ENCODE measurements at regions not wholly inside any gene's neighbourhood (a gene's known extent, or its start where the extent isn't known, plus 50 kb on each side); places are given as distances from the start of the nearest gene placed in this dataset.

DNA sequence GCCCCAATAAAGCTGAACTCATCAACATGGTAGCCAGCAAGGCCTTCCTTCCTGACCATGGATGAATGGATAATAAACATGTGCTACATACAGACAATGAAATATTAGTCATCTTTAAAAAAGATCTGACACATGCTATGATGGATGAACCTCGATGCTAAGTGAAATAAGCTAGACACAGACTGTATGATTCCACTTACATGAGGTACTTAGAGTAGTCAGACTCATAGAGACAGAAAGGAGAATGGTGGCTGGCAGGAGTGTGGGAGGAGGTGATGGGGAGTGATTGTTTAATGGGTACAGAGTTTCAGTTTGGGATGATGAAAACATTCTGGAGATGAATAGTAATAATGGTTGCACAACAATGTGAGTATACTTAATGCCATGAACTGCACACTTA, 114.1 kb upstream of the SORCS3 start:
- no peak for TF ChIP-seq POLR2A (IDR thresholded peaks at IDR 0.05)
- TF ChIP-seq, protein P1, sequence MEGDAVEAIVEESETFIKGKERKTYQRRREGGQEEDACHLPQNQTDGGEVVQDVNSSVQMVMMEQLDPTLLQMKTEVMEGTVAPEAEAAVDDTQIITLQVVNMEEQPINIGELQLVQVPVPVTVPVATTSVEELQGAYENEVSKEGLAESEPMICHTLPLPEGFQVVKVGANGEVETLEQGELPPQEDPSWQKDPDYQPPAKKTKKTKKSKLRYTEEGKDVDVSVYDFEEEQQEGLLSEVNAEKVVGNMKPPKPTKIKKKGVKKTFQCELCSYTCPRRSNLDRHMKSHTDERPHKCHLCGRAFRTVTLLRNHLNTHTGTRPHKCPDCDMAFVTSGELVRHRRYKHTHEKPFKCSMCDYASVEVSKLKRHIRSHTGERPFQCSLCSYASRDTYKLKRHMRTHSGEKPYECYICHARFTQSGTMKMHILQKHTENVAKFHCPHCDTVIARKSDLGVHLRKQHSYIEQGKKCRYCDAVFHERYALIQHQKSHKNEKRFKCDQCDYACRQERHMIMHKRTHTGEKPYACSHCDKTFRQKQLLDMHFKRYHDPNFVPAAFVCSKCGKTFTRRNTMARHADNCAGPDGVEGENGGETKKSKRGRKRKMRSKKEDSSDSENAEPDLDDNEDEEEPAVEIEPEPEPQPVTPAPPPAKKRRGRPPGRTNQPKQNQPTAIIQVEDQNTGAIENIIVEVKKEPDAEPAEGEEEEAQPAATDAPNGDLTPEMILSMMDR (IDR thresholded peaks at IDR 0.05), result no peak
- no peaks in the 10 kb centered on the region for H3K36me3 ChIP-seq
- no peaks in the 10 kb centered on the region for H3K9me3 ChIP-seq
- H3K4me3 ChIP-seq, result no peak overlapping the region
- no peak overlapping the region for H3K27ac ChIP-seq
- no peak for DNase-seq
- no peaks in the 10 kb centered on the region for H3K4me1 ChIP-seq
- H3K27me3 ChIP-seq, result no peaks in the 10 kb centered on the region

DNA sequence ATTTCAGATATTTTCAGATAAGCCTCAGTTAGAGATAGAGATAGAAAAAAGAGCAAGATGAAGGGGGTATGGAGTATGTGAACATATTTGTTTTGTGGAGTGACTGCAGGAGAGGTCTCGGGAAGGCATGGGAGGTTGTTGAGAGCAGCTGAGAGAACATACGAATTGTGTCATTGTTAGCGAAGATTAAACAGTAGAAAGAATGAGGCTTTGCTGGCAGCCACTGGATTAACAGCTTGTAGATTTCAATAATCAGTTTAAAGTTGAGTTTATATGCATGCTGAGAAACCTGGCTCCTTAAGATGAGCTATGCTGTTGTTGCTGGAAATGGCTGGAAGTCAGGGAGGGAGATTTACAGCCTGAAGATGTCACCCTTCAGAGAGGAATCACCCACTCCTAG, 100.9 kb upstream of the SORCS3 start:
- Histone ChIP-seq H3K4me1 (no peaks in the 10 kb centered on the region), H3K9me3 (no peaks in the 10 kb centered on the region), H3K27ac (no peak overlapping the region), H3K36me3 (no peaks in the 10 kb centered on the region), H3K4me3 (no peak overlapping the region), H3K27me3 (no peaks in the 10 kb centered on the region)
- DNase-seq, result no peak
- TF ChIP-seq, protein P1 (IDR thresholded peaks at IDR 0.05), result no peak
- no peak for TF ChIP-seq POLR2A (IDR thresholded peaks at IDR 0.05)

DNA sequence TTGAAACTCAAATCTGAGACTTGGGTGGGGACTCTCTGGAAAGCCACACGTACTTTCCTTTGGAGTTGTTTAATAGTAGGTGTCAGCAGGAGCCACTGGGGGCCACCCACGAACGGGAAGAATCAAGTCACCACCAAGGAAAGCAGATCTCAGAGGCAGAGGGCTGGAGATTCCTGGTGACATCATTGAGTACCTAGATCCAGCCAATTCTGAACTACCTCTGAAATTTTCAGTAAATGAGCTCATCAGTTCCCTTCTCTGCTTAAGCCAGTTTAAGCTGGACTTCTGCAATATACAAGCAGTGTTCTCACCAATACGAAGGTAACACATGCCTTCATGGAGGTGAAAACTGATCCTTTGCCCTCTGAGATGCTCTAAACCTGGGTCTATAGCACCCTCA, 99.3 kb upstream of the SORCS3 start:
- TF ChIP-seq, protein P1 (IDR thresholded peaks at IDR 0.05), result no peak
- TF ChIP-seq POLR2A (IDR thresholded peaks at IDR 0.05), result no peak
- H3K27ac ChIP-seq, result no peak overlapping the region
- H3K9me3 ChIP-seq, result no peaks in the 10 kb centered on the region
- no peak for DNase-seq
- no peaks in the 10 kb centered on the region for H3K36me3 ChIP-seq
- no peak overlapping the region for H3K4me3 ChIP-seq
- H3K4me1 ChIP-seq, result no peaks in the 10 kb centered on the region
- H3K27me3 ChIP-seq, result no peaks in the 10 kb centered on the region

DNA sequence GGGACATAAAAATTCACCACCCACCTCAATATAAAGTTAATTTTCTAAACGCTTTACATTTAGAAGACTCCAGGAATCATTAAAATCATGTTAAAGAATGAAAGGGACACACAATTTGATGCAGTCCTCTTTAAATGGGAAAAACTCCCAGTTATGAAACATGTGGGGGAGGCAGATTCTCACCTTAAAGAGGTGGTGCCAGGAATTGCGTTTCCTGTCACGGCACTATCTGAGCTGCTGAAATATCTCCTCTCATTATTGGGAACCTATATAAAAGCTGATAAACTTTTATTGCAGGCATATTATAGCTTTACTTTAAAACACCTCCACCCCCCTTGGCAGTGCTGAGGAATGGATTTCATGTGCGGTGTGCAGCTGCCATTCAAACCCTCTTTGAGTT, 94.8 kb upstream of the SORCS3 start:
- no peaks in the 10 kb centered on the region for H3K4me1 ChIP-seq
- H3K27ac ChIP-seq, result no peak overlapping the region
- no peak for DNase-seq
- no peaks in the 10 kb centered on the region for H3K36me3 ChIP-seq
- no peaks in the 10 kb centered on the region for H3K27me3 ChIP-seq
- H3K9me3 ChIP-seq, result no peaks in the 10 kb centered on the region
- TF ChIP-seq POLR2A (IDR thresholded peaks at IDR 0.05), result no peak
- TF ChIP-seq, protein P1 (IDR thresholded peaks at IDR 0.05), result no peak
- H3K4me3 ChIP-seq, result no peak overlapping the region

DNA sequence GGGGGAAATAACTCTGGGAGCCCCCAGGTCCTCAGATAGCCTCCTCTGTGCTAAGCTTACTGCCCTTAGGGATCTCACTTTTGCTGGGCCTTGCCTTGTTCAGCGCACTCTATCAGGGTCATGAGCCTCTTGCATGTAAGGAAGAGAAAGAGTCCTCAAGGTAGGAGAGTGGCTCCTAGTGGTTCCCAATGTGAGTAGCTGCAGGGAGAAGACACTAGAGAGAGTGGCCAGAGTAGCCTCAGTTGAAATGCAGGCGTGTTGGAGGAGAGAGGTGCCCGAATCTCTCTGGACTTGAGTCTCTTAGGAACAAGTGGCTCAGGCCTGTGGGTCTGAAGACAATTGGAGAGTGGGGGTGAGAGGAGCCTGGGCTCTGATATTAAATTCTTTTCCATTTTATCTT, 94.3 kb upstream of the SORCS3 start:
- H3K27ac ChIP-seq, result no peak overlapping the region
- no peak for TF ChIP-seq POLR2A (IDR thresholded peaks at IDR 0.05)
- TF ChIP-seq, protein P1 (IDR thresholded peaks at IDR 0.05), result no peak
- H3K4me3 ChIP-seq, result no peak overlapping the region
- DNase-seq, result no peak
- no peaks in the 10 kb centered on the region for H3K4me1 ChIP-seq
- H3K9me3 ChIP-seq, result no peaks in the 10 kb centered on the region
- no peaks in the 10 kb centered on the region for H3K36me3 ChIP-seq
- H3K27me3 ChIP-seq, result no peaks in the 10 kb centered on the region

DNA sequence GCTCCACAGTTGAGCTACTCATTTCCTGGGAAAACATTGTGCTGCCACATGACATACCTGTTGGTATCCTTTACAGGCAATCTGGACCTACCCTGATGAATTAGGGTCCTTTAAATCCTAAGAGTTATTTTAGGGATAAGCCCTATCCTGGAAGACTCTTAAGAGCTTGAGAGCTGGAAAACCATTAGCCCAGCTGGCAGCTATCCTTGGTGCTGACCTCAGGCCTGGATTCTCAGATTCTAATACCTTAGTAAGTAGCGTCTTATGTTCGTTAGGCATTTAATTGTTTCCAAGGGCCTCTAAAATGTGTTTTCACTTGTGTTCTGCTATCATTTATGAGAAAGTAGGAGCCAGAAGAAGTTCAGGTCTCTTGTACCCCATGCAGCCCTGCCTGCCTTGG, 93.0 kb upstream of the SORCS3 start:
- H3K4me3 ChIP-seq, result no peak overlapping the region
- no peak for TF ChIP-seq POLR2A (IDR thresholded peaks at IDR 0.05)
- TF ChIP-seq, protein P1 (IDR thresholded peaks at IDR 0.05), result no peak
- no peaks in the 10 kb centered on the region for H3K36me3 ChIP-seq
- no peak overlapping the region for H3K27ac ChIP-seq
- no peaks in the 10 kb centered on the region for H3K27me3 ChIP-seq
- H3K4me1 ChIP-seq, result no peaks in the 10 kb centered on the region
- DNase-seq, result no peak
- no peaks in the 10 kb centered on the region for H3K9me3 ChIP-seq
